ENCODE measurements at regions not wholly inside any gene's neighbourhood (a gene's known extent, or its start where the extent isn't known, plus 50 kb on each side); places are given as distances from the start of the nearest gene placed in this dataset.

DNA sequence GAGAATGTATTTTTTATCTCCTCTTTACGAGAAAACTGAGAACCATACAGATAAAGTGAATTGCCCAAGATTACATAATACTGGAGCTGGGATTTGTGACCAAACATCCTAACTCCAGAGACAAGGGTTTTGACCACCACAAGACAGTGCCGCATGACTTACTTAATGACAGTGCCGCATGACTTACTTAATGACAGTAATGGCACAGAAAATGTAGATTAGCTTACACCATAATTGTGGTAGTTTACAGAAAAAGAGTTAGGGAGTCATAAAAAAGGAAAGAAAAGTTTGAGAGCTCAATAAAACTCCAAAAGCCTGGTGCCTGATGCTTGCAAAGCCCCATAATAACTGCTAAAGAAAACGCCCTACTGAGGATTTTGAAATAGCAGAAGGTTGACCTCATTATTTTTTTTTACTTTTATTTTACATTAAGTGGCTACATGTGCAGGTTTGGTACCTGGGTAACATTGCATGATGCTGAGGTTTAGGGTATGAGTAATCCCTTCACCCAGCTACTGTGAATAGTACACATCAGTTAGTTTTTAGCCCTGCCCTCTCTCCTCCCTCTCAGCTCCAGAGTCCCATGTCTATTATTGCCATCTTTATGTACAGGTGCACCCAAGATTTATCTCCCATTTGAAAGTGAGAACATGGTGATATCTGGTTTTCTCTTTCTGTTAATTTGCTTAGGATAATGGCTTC, 310.0 kb upstream of the UBE2E3 start:
- DNase-seq (ENCODE audit: extremely low spot score, insufficient read length, low read depth) = no peak
- no peak for FAIRE-seq

- no peak for DNase-seq (ENCODE audit: extremely low spot score, insufficient read length, low read depth)
- no peak for FAIRE-seq
These were observed 311.4 kb upstream of the UBE2E3 start for GRCh38 chr2:180669016-180669415.

GRCh38 chr2:180664507-180664906, 315.9 kb upstream of the UBE2E3 start:
- DNase-seq (ENCODE audit: extremely low spot score, insufficient read length, low read depth) (no peak), FAIRE-seq (no peak)

DNA sequence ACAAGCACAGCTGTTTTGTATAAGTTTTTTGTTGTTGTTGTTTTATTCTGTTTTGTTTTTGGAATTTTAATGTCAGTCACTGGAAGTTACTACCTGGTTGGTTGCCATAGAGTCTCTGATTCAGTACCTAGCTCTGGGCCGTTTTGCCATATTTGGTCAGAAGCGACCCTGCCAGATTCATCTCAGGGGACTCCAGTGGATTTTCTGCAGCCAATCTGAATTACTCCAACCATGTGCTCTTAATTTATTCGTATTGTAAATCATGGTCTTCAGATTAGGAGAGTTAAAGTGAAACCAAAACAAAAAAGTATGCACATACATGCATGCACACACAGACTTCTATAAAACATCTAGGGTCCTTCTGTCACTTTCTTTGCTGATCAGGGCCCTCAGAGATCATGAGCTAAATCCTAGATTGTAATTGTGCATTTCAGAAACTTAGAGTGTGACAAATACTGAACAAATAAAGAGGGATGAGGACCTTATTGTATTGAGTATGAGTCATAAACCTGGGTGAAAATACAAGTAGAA, 317.4 kb upstream of the UBE2E3 start:
- DNase-seq (ENCODE audit: extremely low spot score, insufficient read length, low read depth) (no peak), FAIRE-seq (no peak)

DNA sequence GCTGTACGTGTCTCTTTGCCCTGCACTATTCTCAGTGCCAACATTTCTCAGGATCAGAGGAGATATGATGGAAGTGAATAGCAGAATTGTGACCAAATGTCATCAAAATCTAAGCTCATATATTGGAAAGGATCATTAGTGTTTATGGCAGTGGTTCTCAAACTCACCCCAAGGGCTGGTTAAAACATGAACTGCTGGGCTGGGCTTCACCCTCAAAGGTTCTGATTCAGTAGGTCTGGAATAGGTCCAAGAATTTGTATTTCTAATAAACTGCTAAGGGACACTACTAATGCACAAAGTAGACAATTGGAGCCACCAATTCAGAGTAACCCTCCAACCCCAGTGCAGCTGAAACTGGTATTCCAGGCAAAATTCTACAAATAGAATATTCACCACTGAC, 317.9 kb upstream of the UBE2E3 start:
- FAIRE-seq (no peak), DNase-seq (ENCODE audit: extremely low spot score, insufficient read length, low read depth) (no peak)

DNA sequence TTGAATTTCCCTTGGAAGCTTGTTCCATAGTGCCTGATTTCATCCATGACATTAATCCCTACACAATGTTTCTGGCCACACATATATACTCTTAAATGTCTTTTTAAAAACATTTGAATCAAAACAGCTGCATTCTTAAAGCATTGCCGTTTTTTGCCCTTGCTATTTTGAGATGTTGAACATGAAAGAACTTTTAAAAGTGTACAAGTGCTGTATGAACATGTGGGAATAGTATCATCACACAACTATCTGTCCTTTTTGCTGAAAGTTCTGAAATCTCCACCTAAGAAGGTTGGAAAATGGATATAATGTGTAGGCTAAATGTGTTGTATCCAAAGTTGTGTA, 318.7 kb upstream of the UBE2E3 start:
- DNase-seq (ENCODE audit: extremely low spot score, insufficient read length, low read depth) (no peak), FAIRE-seq (no peak)

DNA sequence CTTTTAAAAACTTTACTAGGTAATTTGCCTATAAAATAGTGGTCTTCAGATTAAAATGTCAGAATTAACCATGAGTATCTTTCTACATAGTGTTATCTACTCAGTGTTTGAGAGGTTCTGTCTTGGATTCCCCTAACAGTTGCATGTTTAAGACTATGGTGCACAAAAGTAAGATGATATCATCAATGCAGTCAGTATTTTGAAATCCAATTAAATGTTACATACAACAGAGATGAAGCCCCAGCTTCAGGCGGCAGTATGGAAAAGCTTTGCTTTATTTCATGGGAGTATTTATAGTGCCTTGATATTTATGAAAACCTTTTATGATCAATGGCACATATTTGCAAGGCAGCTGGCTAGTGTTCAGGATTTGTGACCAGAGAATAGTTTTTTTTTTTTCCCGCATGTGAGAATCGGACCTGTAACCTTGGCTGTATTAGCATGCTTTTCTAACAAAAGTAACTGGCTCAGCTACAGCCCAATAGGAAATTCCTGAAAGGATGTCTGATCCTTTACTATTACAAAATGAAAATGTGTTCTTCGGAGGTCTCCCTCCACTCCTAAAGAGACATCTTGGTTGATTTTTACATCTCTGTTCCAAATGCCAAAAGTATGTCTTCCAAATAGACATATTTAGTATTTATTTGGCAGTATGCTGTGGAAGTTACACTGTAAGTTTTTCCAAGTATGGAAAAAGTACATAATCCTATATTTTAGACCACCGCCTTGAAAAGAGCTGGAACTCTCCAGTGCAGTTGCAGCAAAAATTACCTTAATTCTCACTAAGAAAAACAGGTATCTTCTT, 319.3 kb upstream of the UBE2E3 start:
- DNase-seq (ENCODE audit: extremely low spot score, insufficient read length, low read depth) (no peak), FAIRE-seq (no peak)

GRCh38 chr2:180660207-180660606, 320.2 kb upstream of the UBE2E3 start:
- FAIRE-seq (no peak), DNase-seq (ENCODE audit: extremely low spot score, insufficient read length, low read depth) (no peak)

DNA sequence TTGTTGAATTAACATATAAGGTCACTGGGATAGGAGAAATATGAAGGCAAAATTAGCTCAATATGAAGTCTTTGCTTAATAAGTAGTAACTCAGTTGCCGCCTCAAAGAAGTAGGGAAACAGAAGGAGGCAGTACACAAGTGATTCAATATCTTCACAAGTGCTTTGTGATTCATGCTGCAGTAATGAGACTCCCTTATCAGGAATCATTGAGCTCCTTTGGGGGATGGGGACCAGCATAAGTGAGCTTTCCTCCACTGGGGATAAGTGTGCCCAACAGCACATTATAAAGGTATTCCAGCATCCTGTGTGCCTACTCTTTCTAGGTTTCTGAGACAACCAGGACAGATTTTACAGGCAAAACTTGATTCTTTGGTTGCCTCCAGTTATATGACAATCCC, 323.4 kb upstream of the UBE2E3 start:
- FAIRE-seq (no peak), DNase-seq (ENCODE audit: extremely low spot score, insufficient read length, low read depth) (no peak)

DNA sequence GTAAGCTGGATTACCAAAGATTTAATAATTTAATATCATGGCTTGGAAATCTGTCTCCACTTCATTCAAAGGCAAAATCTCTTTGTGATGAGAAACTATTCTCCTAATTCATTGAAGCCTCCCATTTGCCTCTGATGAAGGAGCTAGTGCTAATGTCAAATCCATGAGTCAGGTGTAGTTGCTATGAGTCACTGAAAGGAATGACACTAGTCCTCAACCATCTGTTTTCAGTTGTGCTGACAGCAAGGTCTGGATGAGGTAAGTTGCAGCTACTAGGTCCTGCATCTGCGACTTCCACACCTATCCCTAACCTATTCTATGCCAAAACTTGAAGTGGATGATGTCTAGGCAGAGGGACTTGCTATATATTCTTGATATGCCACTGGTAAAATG, 324.0 kb upstream of the UBE2E3 start:
- FAIRE-seq (no peak), DNase-seq (ENCODE audit: extremely low spot score, insufficient read length, low read depth) (no peak)

- DNase-seq (ENCODE audit: extremely low spot score, insufficient read length, low read depth) (no peak), FAIRE-seq (no peak)
These were observed 324.5 kb upstream of the UBE2E3 start for GRCh38 chr2:180655842-180656454.

DNA sequence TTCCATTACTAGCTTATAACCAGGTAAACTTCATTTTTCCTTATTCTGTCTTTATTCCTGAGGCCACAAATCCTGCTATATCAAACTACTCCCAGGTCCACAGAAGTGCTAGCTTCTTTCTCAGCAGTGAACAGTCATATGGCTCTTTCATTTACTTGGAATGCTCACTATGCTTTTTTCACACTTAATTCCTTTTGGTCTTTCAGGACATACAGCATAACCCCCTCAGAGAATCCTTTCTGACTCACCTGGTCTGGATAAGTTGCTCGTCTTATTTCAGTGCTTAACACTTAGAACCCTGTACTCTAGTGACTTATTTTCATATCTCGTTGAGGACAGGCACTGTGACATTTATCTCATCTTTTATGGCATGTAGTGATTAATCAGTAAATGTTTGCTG, 325.0 kb upstream of the UBE2E3 start:
- FAIRE-seq (no peak), DNase-seq (ENCODE audit: extremely low spot score, insufficient read length, low read depth) (no peak)

DNA sequence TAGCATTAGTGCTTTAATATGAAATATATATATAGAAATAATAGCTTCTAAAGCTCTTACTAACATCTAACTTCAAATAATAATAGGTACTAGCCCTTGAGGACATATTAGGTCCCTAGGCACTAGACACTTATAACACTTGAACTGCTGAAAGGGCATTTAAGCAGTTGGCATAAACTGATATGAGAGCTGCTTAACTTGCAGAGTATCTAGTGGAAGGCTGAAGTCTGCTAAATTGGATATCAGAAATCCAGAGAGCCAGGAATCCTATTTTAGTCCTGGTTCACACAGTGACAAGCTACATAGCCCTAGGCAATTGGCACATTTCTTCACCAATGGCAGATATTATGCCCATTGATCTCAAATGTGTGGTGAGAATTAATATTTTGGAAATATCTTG, 326.9 kb upstream of the UBE2E3 start:
- DNase-seq (ENCODE audit: extremely low spot score, insufficient read length, low read depth) (no peak), FAIRE-seq (no peak)

- FAIRE-seq (no peak), DNase-seq (ENCODE audit: extremely low spot score, insufficient read length, low read depth) (no peak)
These were observed 327.6 kb upstream of the UBE2E3 start for GRCh38 chr2:180652794-180653193.

- no peak for DNase-seq (ENCODE audit: extremely low spot score, insufficient read length, low read depth)
These were observed 328.8 kb upstream of the UBE2E3 start for GRCh38 chr2:180651596-180651995.

GRCh38 chr2:180647621-180648020, 332.8 kb upstream of the UBE2E3 start:
- FAIRE-seq = no peak
- no peak for DNase-seq (ENCODE audit: extremely low spot score, insufficient read length, low read depth)

More at GRCh38 chr2:180651596-180651995, 328.8 kb upstream of the UBE2E3 start:
- FAIRE-seq = no peak

GRCh38 chr2:180647221-180647620, 333.2 kb upstream of the UBE2E3 start:
- FAIRE-seq (no peak), DNase-seq (ENCODE audit: extremely low spot score, insufficient read length, low read depth) (no peak)

DNA sequence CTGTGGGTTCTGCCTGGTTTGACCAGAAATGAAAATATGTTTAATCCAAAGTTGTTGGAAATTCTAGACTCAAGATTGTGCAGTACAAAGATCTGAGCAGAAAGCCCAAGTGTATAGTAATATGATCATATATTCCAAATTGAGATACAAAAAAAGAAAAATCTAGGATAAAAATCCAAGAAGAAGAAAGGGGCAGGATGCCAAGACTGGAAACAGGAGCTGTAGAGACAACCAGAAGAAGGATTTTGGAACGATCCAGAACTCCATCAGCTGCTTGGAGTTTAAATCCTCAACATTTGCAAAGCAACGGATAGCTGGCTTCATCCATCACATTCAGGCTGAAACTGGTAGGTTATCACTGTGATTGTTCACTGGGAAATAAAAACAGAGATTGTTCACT, 333.6 kb upstream of the UBE2E3 start:
- DNase-seq (ENCODE audit: extremely low spot score, insufficient read length, low read depth) = no peak
- no peak for FAIRE-seq

GRCh38 chr2:180644709-180645108, 335.7 kb upstream of the UBE2E3 start:
- no peak for DNase-seq (ENCODE audit: extremely low spot score, insufficient read length, low read depth)
- FAIRE-seq = no peak

GRCh38 chr2:180630756-180631155, 349.6 kb upstream of the UBE2E3 start:
- FAIRE-seq (no peak), DNase-seq (ENCODE audit: extremely low spot score, insufficient read length, low read depth) (no peak)
